Esophagus squamous epithelium (tissue), 5 donors: ENCODE measurements at regions not wholly inside any gene's neighbourhood (a gene's known extent, or its start where the extent isn't known, plus 50 kb on each side); places are given as distances from the start of the nearest gene placed in this dataset.

Source experiments
- DNase-seq: peaks from one replicate; lab custom pipeline; 2025; lab: John Stamatoyannopoulos, UW
- H3K27ac ChIP-seq, 4 donors: fragments of 200-600 bp; sonication (generic); one replicate each; pipeline ENCODE4 v1.5.1; 2016 to 2019; ENCODE audit warnings: mild to moderate bottlenecking in 1 of 4
- H3K27me3 ChIP-seq, 4 donors: fragments of 200-600 bp; sonication (generic); 1 replicate in 3 of 4; 2 replicates in 1 of 4; pipeline versions ENCODE4 v1.5.1 to v1.6.0; 2017 to 2021; ENCODE audit warnings: antibody characterized with exemption in 1 of 4
- H3K36me3 ChIP-seq, 3 donors: fragments of 200-600 bp; sonication (generic); one replicate each; pipeline ENCODE4 v1.5.1; 2016 to 2019
- H3K4me1 ChIP-seq, 3 donors: fragments of 200-600 bp; sonication (generic); one replicate each; pipeline ENCODE4 v1.5.1; 2017 to 2019
- H3K4me3 ChIP-seq, 4 donors: fragments of 200-600 bp; sonication (generic); 1 replicate in 3 of 4; 2 replicates in 1 of 4; pipeline ENCODE4 v1.5.1; 2016 to 2019; ENCODE audit warnings: mild to moderate bottlenecking in 2 of 4, moderate library complexity in 1 of 4
- H3K9me3 ChIP-seq, 3 donors: fragments of 200-600 bp; sonication (generic); one replicate each; pipeline ENCODE4 v1.5.1; 2016 to 2019
- POLR2A ChIP-seq, 4 donors: fragments of 450-650 bp; IDR thresholded peaks; one replicate each; pipeline ENCODE4 v1.6.1; 2017; ENCODE audit warnings: antibody characterized with exemption in 4 of 4, mild to moderate bottlenecking in 4 of 4, moderate library complexity in 3 of 4
- WGBS, 2 donors: methylation state at CpG; one replicate each; pipeline ENCODE4 v1.1.5; 2018; 5-methylcytosine and 5-hydroxymethylcytosine counted together
- intact Hi-C: fragments of 100-400 bp; cut with DNase I; formaldehyde crosslinking; loops from one replicate; pipeline ENCODE4 v1.15.0; 2022
- TF ChIP-seq, protein P1 (sequence below), 6 experiments: fragments of 450-650 bp in 4 of 6; fragments of 200-600 bp in 2 of 6; sonication (generic) in 2 of 6; IDR thresholded peaks; one replicate each; pipeline ENCODE4 v1.5.1; 2016 to 2019; ENCODE audit warnings: antibody characterized with exemption in 6 of 6, mild to moderate bottlenecking in 4 of 6, moderate library complexity in 4 of 6
- donor health status: DM: yes; HTN: yes; CAD: no.

DNA sequence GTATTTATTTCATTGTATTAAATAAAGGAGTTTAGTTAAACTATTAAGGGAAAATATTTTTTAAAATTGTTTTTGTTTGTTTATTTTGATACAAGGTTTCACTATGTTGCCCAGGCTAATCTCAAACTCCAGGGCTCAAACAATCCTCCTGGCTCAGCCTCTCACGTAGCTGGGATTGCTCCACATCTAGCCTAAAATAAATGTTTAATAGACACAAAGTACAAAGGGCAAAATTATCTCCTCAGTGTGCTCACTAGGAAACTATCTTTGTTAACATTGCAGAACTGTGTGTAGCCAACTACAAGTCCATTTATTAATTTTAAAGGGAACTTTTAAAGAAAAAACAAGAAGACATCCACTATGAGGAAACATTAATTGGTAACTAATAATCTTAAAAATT lies 207.2 kb upstream of the PCDH17 start:
- Histone ChIP-seq H3K4me1 (no peaks in the 10 kb centered on the region), H3K36me3 (no peaks in the 10 kb centered on the region), H3K4me3 (no peak overlapping the region), H3K27me3 (no peaks in the 10 kb centered on the region), H3K27ac (no peak overlapping the region), H3K9me3 (peaks cover 0 to 14% (median 2%) of the 10 kb centered on the region in 3 donors)
- no peak for DNase-seq
- TF ChIP-seq, protein P1, sequence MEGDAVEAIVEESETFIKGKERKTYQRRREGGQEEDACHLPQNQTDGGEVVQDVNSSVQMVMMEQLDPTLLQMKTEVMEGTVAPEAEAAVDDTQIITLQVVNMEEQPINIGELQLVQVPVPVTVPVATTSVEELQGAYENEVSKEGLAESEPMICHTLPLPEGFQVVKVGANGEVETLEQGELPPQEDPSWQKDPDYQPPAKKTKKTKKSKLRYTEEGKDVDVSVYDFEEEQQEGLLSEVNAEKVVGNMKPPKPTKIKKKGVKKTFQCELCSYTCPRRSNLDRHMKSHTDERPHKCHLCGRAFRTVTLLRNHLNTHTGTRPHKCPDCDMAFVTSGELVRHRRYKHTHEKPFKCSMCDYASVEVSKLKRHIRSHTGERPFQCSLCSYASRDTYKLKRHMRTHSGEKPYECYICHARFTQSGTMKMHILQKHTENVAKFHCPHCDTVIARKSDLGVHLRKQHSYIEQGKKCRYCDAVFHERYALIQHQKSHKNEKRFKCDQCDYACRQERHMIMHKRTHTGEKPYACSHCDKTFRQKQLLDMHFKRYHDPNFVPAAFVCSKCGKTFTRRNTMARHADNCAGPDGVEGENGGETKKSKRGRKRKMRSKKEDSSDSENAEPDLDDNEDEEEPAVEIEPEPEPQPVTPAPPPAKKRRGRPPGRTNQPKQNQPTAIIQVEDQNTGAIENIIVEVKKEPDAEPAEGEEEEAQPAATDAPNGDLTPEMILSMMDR (IDR thresholded peaks at IDR 0.05): no peak
- TF ChIP-seq POLR2A (IDR thresholded peaks at IDR 0.05): no peak
- intact Hi-C loops: no loop called here
- WGBS, 2 donors: 38 to 40% methylated on average over 1 of the region's 1 CpG

DNA sequence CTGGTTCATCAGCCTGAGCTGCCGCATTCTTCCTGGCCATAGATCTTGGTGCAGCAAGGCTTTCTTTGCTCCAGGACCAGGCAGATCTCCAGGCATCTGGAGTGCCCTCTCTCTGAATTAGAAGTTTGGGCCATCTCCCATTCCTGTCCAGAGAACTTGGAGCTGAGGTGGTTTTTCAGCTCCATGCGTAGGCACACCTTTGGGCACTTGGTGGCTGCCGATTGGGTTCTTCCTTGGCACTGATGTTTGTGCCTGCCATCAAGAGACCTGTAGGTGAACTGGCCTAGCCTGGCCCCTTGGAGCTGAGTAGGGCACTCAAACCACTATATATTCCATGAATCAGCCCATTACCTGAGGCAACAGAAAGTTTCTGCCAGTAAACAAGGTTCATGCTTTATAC lies 206.0 kb upstream of the PCDH17 start:
- Histone ChIP-seq H3K27ac (no peak overlapping the region), H3K36me3 (no peaks in the 10 kb centered on the region), H3K4me3 (no peak overlapping the region), H3K9me3 (peaks cover 0 to 18% (median 2%) of the 10 kb centered on the region in 3 donors), H3K4me1 (no peaks in the 10 kb centered on the region), H3K27me3 (no peaks in the 10 kb centered on the region)
- TF ChIP-seq POLR2A (IDR thresholded peaks at IDR 0.05): no peak
- TF ChIP-seq, protein P1 (IDR thresholded peaks at IDR 0.05): no peak
- intact Hi-C loops: no loop called here
- WGBS, 2 donors: 90 to 93% methylated on average over 1 to 3 of the region's 3 CpGs
- no peak for DNase-seq

DNA sequence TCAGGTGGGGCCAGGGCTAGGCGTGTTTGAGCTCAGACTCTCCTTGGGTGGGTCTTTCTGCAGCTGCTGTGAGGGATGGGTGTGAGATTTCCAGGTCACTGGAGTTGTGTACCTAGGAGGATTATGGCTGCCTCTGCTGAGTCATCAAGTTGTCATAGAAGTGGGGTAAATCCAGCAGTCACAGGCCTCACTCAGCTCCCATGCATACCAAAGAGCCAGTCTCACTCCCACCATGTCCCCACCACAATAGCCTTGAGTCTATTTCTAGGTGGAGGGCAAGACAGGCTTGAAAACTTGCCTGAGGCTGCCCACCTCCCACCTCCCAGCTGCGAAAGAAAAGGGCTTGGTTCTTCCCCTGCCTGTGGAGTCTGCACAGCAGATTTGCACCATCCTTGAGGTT lies 194.0 kb upstream of the PCDH17 start:
- no peaks in the 10 kb centered on the region for H3K27me3 ChIP-seq
- no peak overlapping the region for H3K27ac ChIP-seq
- H3K4me3 ChIP-seq: no peak overlapping the region
- intact Hi-C loops: no loop called here
- H3K9me3 ChIP-seq: peaks cover 0 to 23% (median 0%) of the 10 kb centered on the region in 3 donors
- TF ChIP-seq, protein P1 (IDR thresholded peaks at IDR 0.05): no peak
- no peak for TF ChIP-seq POLR2A (IDR thresholded peaks at IDR 0.05)
- no peaks in the 10 kb centered on the region for H3K36me3 ChIP-seq
- WGBS, 2 donors: 13% methylated on average over 1 of the region's 2 CpGs; no CpG with 5 or more reads in 1 of the 2 donors
- DNase-seq: no peak
- H3K4me1 ChIP-seq: no peaks in the 10 kb centered on the region

DNA sequence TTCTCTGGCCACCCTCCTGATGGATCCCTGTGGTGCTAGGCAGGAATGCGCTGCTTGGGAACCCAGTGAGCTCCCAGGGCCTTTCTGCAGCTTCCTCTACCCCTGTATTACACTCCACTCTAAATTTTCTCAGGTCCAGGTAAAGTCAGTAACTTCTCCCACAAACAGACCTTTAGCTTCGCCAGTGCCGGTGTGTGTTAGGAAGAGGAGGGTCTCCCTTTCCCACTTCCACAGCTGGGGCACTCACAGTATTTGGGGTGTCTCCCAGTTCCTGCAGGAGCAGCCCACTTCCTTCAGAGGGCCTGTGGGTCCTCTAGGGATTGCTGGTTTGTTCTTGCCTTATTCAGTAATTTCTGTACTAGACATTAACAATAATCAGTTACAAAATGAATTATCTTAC lies 193.5 kb upstream of the PCDH17 start:
- 87 to 88% methylated on average over 3 of the region's 3 CpGs for WGBS, 2 donors
- H3K36me3 ChIP-seq: no peaks in the 10 kb centered on the region
- no peaks in the 10 kb centered on the region for H3K4me1 ChIP-seq
- no peak overlapping the region for H3K27ac ChIP-seq
- H3K9me3 ChIP-seq: peaks cover 0 to 20% (median 0%) of the 10 kb centered on the region in 3 donors
- no peak for DNase-seq
- intact Hi-C loops: no loop called here
- H3K4me3 ChIP-seq: no peak overlapping the region
- no peaks in the 10 kb centered on the region for H3K27me3 ChIP-seq
- TF ChIP-seq POLR2A (IDR thresholded peaks at IDR 0.05): no peak
- TF ChIP-seq, protein P1 (IDR thresholded peaks at IDR 0.05): no peak

DNA sequence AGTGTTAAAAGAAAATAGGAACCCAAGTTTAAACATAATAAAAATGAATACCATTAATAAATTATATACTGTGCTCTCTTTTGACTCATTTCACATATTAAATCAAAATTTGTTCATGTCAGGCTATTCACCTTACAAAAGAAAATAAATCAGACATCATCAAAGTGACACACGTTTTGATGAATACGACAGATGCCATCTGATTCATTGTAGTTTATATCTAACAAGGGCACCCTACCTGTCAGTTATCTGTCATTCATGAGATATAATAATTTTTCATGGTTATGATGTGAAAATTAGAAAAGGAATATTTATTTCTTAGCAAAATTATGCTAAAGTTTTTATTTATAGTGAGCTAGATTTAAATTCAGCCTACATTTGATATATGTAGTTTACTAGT lies 188.1 kb upstream of the PCDH17 start:
- DNase-seq: no peak
- intact Hi-C loops: no loop called here
- H3K27ac ChIP-seq: no peak overlapping the region
- no peaks in the 10 kb centered on the region for H3K27me3 ChIP-seq
- H3K4me3 ChIP-seq: no peak overlapping the region
- TF ChIP-seq, protein P1 (IDR thresholded peaks at IDR 0.05): no peak
- no peak for TF ChIP-seq POLR2A (IDR thresholded peaks at IDR 0.05)
- no peaks in the 10 kb centered on the region for H3K9me3 ChIP-seq
- H3K36me3 ChIP-seq: no peaks in the 10 kb centered on the region
- no peaks in the 10 kb centered on the region for H3K4me1 ChIP-seq
- 76 to 79% methylated on average over 2 of the region's 2 CpGs for WGBS, 2 donors
